ENCODE measurements at regions not wholly inside any gene's neighbourhood (a gene's known extent, or its start where the extent isn't known, plus 50 kb on each side); places are given as distances from the start of the nearest gene placed in this dataset.

- no peak overlapping the region for H2AFZ ChIP-seq (ENCODE audit: low read depth, low read length, poor library complexity, severe bottlenecking)
- ChIA-PET POLR2A (no interaction called here), RAD21 (ENCODE audit: low non-redundant PET in 1 of 2, low total read pairs in 2 of 2, uncharacterized antibody in 2 of 2, unreplicated experiment in 2 of 2) (no interaction called here), CTCF (no interaction called here)
- no peaks in the 10 kb centered on the region for H3K4me1 ChIP-seq (ENCODE audit: control insufficient read depth in 1 of 2, insufficient read depth in 2 of 2, low read length in 2 of 2)
- no TSS peak for BruUV-seq (replicated peaks)
- H3K9me2 ChIP-seq (ENCODE audit: insufficient read depth), result no peaks in the 10 kb centered on the region
- H4K20me1 ChIP-seq (ENCODE audit: insufficient read depth), result no peaks in the 10 kb centered on the region
- no peak for TF ChIP-seq EGR1 (IDR thresholded peaks at IDR 0.05; ENCODE audit: low read depth)
- no peak for TF ChIP-seq JUND (IDR thresholded peaks at IDR 0.05)
- no peak for TF ChIP-seq ZFX (IDR thresholded peaks at IDR 0.05)
- TF ChIP-seq TCF7L2 (IDR thresholded peaks at IDR 0.05; ENCODE audit: borderline replicate concordance, extremely low read depth, insufficient read depth, insufficient read length), result no peak
- TF ChIP-seq ELF1 (IDR thresholded peaks at IDR 0.05; ENCODE audit: borderline replicate concordance, low read depth), result no peak
- TF ChIP-seq ZBTB33 (IDR thresholded peaks at IDR 0.05; ENCODE audit: extremely low read depth, insufficient replicate concordance, low read length), result no peak
- TF ChIP-seq RAD21 (IDR thresholded peaks at IDR 0.05; ENCODE audit: low read depth), result no peak
- TF ChIP-seq REST (IDR thresholded peaks at IDR 0.05; ENCODE audit: low read depth), result no peak
- TF ChIP-seq CTCF (IDR thresholded peaks at IDR 0.05 in 2 of 3, conservative IDR thresholded peaks at IDR 0.05 in 1 of 3; ENCODE audit: borderline replicate concordance in 1 of 3, insufficient read depth in 1 of 3, low read depth in 2 of 3, low read length in 2 of 3), result no peak
- TF ChIP-seq EZH2 (IDR thresholded peaks at IDR 0.05), result no peak
- no peak for TF ChIP-seq POLR2A (IDR thresholded peaks at IDR 0.05; ENCODE audit: borderline replicate concordance, extremely low read depth, insufficient read depth, insufficient read length)
- H3K9ac ChIP-seq (ENCODE audit: low read length), result no peak overlapping the region
- H3K4me3 ChIP-seq (replicated peaks in 1 of 2; ENCODE audit: low read depth in 1 of 2, low read length in 2 of 2), result no peak overlapping the region
- H3K27me3 ChIP-seq (ENCODE audit: insufficient read depth, low read length), result no peaks in the 10 kb centered on the region
- ATAC-seq, result no peak
- DNase-seq (ENCODE audit: low read depth, low spot score), result no peak
- no peak overlapping the region for H3K4me2 ChIP-seq (ENCODE audit: low read length)
- no peaks in the 10 kb centered on the region for H3K79me2 ChIP-seq (ENCODE audit: insufficient read depth, low read length)
- H3K27ac ChIP-seq (ENCODE audit: low read depth, low read length), result no peak overlapping the region
- intact Hi-C loops (cut with micrococcal nuclease), result no loop called here
- H3K9me3 ChIP-seq (ENCODE audit: control insufficient read depth in 1 of 2, insufficient read depth in 1 of 2, low read depth in 1 of 2, low read length in 2 of 2), result no peaks in the 10 kb centered on the region
- H3K36me3 ChIP-seq (ENCODE audit: control insufficient read depth in 1 of 2, insufficient read depth in 2 of 2, low read length in 2 of 2), result no peaks in the 10 kb centered on the region
Measured at GRCh38 chr4:38547052-38547451, 116.9 kb upstream of the KLF3 start.
